ENCODE measurements at regions not wholly inside any gene's neighbourhood (a gene's known extent, or its start where the extent isn't known, plus 50 kb on each side); places are given as distances from the start of the nearest gene placed in this dataset.

- Histone ChIP-seq H3K9ac (ENCODE audit: low read length in 2 of 2) (no peak overlapping the region), H3K36me3 (ENCODE audit: control insufficient read depth in 2 of 2, insufficient read depth in 2 of 2, low read length in 2 of 2) (no peaks in the 10 kb centered on the region), H3K27me3 (ENCODE audit: control insufficient read depth in 1 of 2, insufficient read depth in 2 of 2, low read length in 2 of 2) (peaks cover 0 to 4% of the 10 kb centered on the region in 2 donors), H3K27ac (ENCODE audit: low read length) (no peak overlapping the region), H3K9me3 (ENCODE audit: control insufficient read depth in 2 of 2, low read length in 2 of 2) (no peaks in the 10 kb centered on the region), H3K4me1 (ENCODE audit: control insufficient read depth, insufficient read depth, low read length) (no peaks in the 10 kb centered on the region), H3K4me3 (ENCODE audit: low read length in 2 of 2) (no peak overlapping the region)
These were observed 797.0 kb downstream of the GALR1 start for GRCh38 chr18:78046631-78047030.

- Histone ChIP-seq H3K27ac (ENCODE audit: low read length) (no peak overlapping the region), H3K4me1 (ENCODE audit: control insufficient read depth, insufficient read depth, low read length) (no peaks in the 10 kb centered on the region), H3K27me3 (ENCODE audit: control insufficient read depth in 1 of 2, insufficient read depth in 2 of 2, low read length in 2 of 2) (peaks cover 4 to 5% of the 10 kb centered on the region in 2 donors), H3K4me3 (ENCODE audit: low read length in 2 of 2) (no peak overlapping the region), H3K36me3 (ENCODE audit: control insufficient read depth in 2 of 2, insufficient read depth in 2 of 2, low read length in 2 of 2) (no peaks in the 10 kb centered on the region), H3K9me3 (ENCODE audit: control insufficient read depth in 2 of 2, low read length in 2 of 2) (no peaks in the 10 kb centered on the region), H3K9ac (ENCODE audit: low read length in 2 of 2) (no peak overlapping the region)
These were observed 799.6 kb downstream of the GALR1 start for GRCh38 chr18:78049281-78049680.

GRCh38 chr18:78054801-78055200 is 805.2 kb downstream of the GALR1 start:
- H3K27ac ChIP-seq (ENCODE audit: low read length), result no peak overlapping the region
- peaks cover 0 to 3% of the 10 kb centered on the region in 2 donors for H3K9me3 ChIP-seq (ENCODE audit: control insufficient read depth in 2 of 2, low read length in 2 of 2)
- peaks cover 2 to 4% of the 10 kb centered on the region in 2 donors for H3K27me3 ChIP-seq (ENCODE audit: control insufficient read depth in 1 of 2, insufficient read depth in 2 of 2, low read length in 2 of 2)
- H3K9ac ChIP-seq (ENCODE audit: low read length in 2 of 2), result no peak overlapping the region
- no peaks in the 10 kb centered on the region for H3K4me1 ChIP-seq (ENCODE audit: control insufficient read depth, insufficient read depth, low read length)
- H3K4me3 ChIP-seq (ENCODE audit: low read length in 2 of 2), result no peak overlapping the region
- no peaks in the 10 kb centered on the region for H3K36me3 ChIP-seq (ENCODE audit: control insufficient read depth in 2 of 2, insufficient read depth in 2 of 2, low read length in 2 of 2)

GRCh38 chr18:78056011-78056410 is 806.4 kb downstream of the GALR1 start:
- no peaks in the 10 kb centered on the region for H3K4me1 ChIP-seq (ENCODE audit: control insufficient read depth, insufficient read depth, low read length)
- H3K27ac ChIP-seq (ENCODE audit: low read length), result no peak overlapping the region
- H3K9ac ChIP-seq (ENCODE audit: low read length in 2 of 2), result no peak overlapping the region
- peaks cover 0 to 3% of the 10 kb centered on the region in 2 donors for H3K9me3 ChIP-seq (ENCODE audit: control insufficient read depth in 2 of 2, low read length in 2 of 2)
- no peak overlapping the region for H3K4me3 ChIP-seq (ENCODE audit: low read length in 2 of 2)
- no peaks in the 10 kb centered on the region for H3K36me3 ChIP-seq (ENCODE audit: control insufficient read depth in 2 of 2, insufficient read depth in 2 of 2, low read length in 2 of 2)
- H3K27me3 ChIP-seq (ENCODE audit: control insufficient read depth in 1 of 2, insufficient read depth in 2 of 2, low read length in 2 of 2), result peaks cover 2 to 4% of the 10 kb centered on the region in 2 donors

- peaks cover 0 to 8% of the 10 kb centered on the region in 2 donors for H3K9me3 ChIP-seq (ENCODE audit: control insufficient read depth in 2 of 2, low read length in 2 of 2)
- H3K27me3 ChIP-seq (ENCODE audit: control insufficient read depth in 1 of 2, insufficient read depth in 2 of 2, low read length in 2 of 2), result no peaks in the 10 kb centered on the region
- H3K4me1 ChIP-seq (ENCODE audit: control insufficient read depth, insufficient read depth, low read length), result peaks cover 11% of the 10 kb centered on the region
- H3K36me3 ChIP-seq (ENCODE audit: control insufficient read depth in 2 of 2, insufficient read depth in 2 of 2, low read length in 2 of 2), result no peaks in the 10 kb centered on the region
- peak overlapping the region; percentile 7 for H3K27ac ChIP-seq (ENCODE audit: low read length)
- peak overlapping the region in 1 of 2 donors; percentile 15 for H3K4me3 ChIP-seq (ENCODE audit: low read length in 2 of 2)
- H3K9ac ChIP-seq (ENCODE audit: low read length in 2 of 2), result no peak overlapping the region
These were observed 820.4 kb downstream of the GALR1 start for GRCh38 chr18:78069784-78070664.

GRCh38 chr18:78071166-78071710 is 821.6 kb downstream of the GALR1 start:
- Histone ChIP-seq H3K4me1 (ENCODE audit: control insufficient read depth, insufficient read depth, low read length) (peaks cover 11% of the 10 kb centered on the region), H3K4me3 (ENCODE audit: low read length in 2 of 2) (no peak overlapping the region), H3K9me3 (ENCODE audit: control insufficient read depth in 2 of 2, low read length in 2 of 2) (peaks cover 0 to 7% of the 10 kb centered on the region in 2 donors), H3K36me3 (ENCODE audit: control insufficient read depth in 2 of 2, insufficient read depth in 2 of 2, low read length in 2 of 2) (no peaks in the 10 kb centered on the region), H3K27me3 (ENCODE audit: control insufficient read depth in 1 of 2, insufficient read depth in 2 of 2, low read length in 2 of 2) (no peaks in the 10 kb centered on the region), H3K9ac (ENCODE audit: low read length in 2 of 2) (no peak overlapping the region), H3K27ac (ENCODE audit: low read length) (no peak overlapping the region)

GRCh38 chr18:78071776-78072175 is 822.1 kb downstream of the GALR1 start:
- Histone ChIP-seq H3K9me3 (ENCODE audit: control insufficient read depth in 2 of 2, low read length in 2 of 2) (peaks cover 0 to 5% of the 10 kb centered on the region in 2 donors), H3K9ac (ENCODE audit: low read length in 2 of 2) (no peak overlapping the region), H3K4me1 (ENCODE audit: control insufficient read depth, insufficient read depth, low read length) (peaks cover 11% of the 10 kb centered on the region), H3K27ac (ENCODE audit: low read length) (no peak overlapping the region), H3K4me3 (ENCODE audit: low read length in 2 of 2) (no peak overlapping the region), H3K36me3 (ENCODE audit: control insufficient read depth in 2 of 2, insufficient read depth in 2 of 2, low read length in 2 of 2) (no peaks in the 10 kb centered on the region), H3K27me3 (ENCODE audit: control insufficient read depth in 1 of 2, insufficient read depth in 2 of 2, low read length in 2 of 2) (no peaks in the 10 kb centered on the region)

GRCh38 chr18:78072375-78072774 is 822.7 kb downstream of the GALR1 start:
- H3K4me3 ChIP-seq (ENCODE audit: low read length in 2 of 2), result no peak overlapping the region
- peaks cover 11% of the 10 kb centered on the region for H3K4me1 ChIP-seq (ENCODE audit: control insufficient read depth, insufficient read depth, low read length)
- H3K27ac ChIP-seq (ENCODE audit: low read length), result no peak overlapping the region
- H3K9me3 ChIP-seq (ENCODE audit: control insufficient read depth in 2 of 2, low read length in 2 of 2), result no peaks in the 10 kb centered on the region
- H3K27me3 ChIP-seq (ENCODE audit: control insufficient read depth in 1 of 2, insufficient read depth in 2 of 2, low read length in 2 of 2), result no peaks in the 10 kb centered on the region
- no peaks in the 10 kb centered on the region for H3K36me3 ChIP-seq (ENCODE audit: control insufficient read depth in 2 of 2, insufficient read depth in 2 of 2, low read length in 2 of 2)
- H3K9ac ChIP-seq (ENCODE audit: low read length in 2 of 2), result no peak overlapping the region

- Histone ChIP-seq H3K36me3 (ENCODE audit: control insufficient read depth in 2 of 2, insufficient read depth in 2 of 2, low read length in 2 of 2) (no peaks in the 10 kb centered on the region), H3K27me3 (ENCODE audit: control insufficient read depth in 1 of 2, insufficient read depth in 2 of 2, low read length in 2 of 2) (no peaks in the 10 kb centered on the region), H3K9ac (ENCODE audit: low read length in 2 of 2) (no peak overlapping the region), H3K4me3 (ENCODE audit: low read length in 2 of 2) (no peak overlapping the region), H3K27ac (ENCODE audit: low read length) (no peak overlapping the region), H3K9me3 (ENCODE audit: control insufficient read depth in 2 of 2, low read length in 2 of 2) (no peaks in the 10 kb centered on the region), H3K4me1 (ENCODE audit: control insufficient read depth, insufficient read depth, low read length) (peaks cover 11% of the 10 kb centered on the region)
These were observed 823.6 kb downstream of the GALR1 start for GRCh38 chr18:78073275-78073674.

- Histone ChIP-seq H3K27ac (ENCODE audit: low read length) (no peak overlapping the region), H3K9me3 (ENCODE audit: control insufficient read depth in 2 of 2, low read length in 2 of 2) (no peaks in the 10 kb centered on the region), H3K4me3 (ENCODE audit: low read length in 2 of 2) (no peak overlapping the region), H3K27me3 (ENCODE audit: control insufficient read depth in 1 of 2, insufficient read depth in 2 of 2, low read length in 2 of 2) (no peaks in the 10 kb centered on the region), H3K36me3 (ENCODE audit: control insufficient read depth in 2 of 2, insufficient read depth in 2 of 2, low read length in 2 of 2) (no peaks in the 10 kb centered on the region), H3K4me1 (ENCODE audit: control insufficient read depth, insufficient read depth, low read length) (peaks cover 11% of the 10 kb centered on the region), H3K9ac (ENCODE audit: low read length in 2 of 2) (no peak overlapping the region)
These were observed 824.9 kb downstream of the GALR1 start for GRCh38 chr18:78074400-78075020.

All from stomach smooth muscle (tissue), 2 donors.